Heart left ventricle (tissue), 13 donors: ENCODE measurements at regions not wholly inside any gene's neighbourhood (a gene's known extent, or its start where the extent isn't known, plus 50 kb on each side); places are given as distances from the start of the nearest gene placed in this dataset.

Experiments used
- POLR2A ChIP-seq, 2 donors: fragments of 450-650 bp; IDR thresholded peaks; one replicate each; pipeline ENCODE4 v1.6.1; 2017; ENCODE audit warnings: antibody characterized with exemption in 2 of 2, mild to moderate bottlenecking in 2 of 2, moderate library complexity in 2 of 2
- TF ChIP-seq, protein P1 (sequence below), 12 donors: fragments of 200-600 bp; sonication (generic) in 4 of 12; IDR thresholded peaks; one replicate each; pipeline versions ENCODE4 v1.5.0 to v1.8.0; 2018 to 2022; ENCODE audit warnings: antibody characterized with exemption in 12 of 12, mild to moderate bottlenecking in 5 of 12
- donor health status: ischemic (EF 13 %, LVEDD 7.1; RV severe dilation, severe dysfunction).
- donor health status: DM: no; HTN: yes; CAD: no.
- donor health status: DM: no; HTN: no; CAD: no.
- donor health status: ischemic (EF 25% LVEDD 6.9; RV normal size, moderate dysfunction).
- donor health status: ischemic (EF 25% LVEDD 5.7; RV mildly dilated, moderate dysfunction).
- donor health status: ischemic (EF 35%, LVEDD 5.7; RV mildly dilated, moderate dysfunction).
- donor health status: nonischemic (EF 11% LVEDD 7.7; RV severe dilation, severe dysfunction).
- donor health status: DM: yes; HTN: yes; CAD: no.
- donor health status: PGD.
- donor health status: ischemic (EF 29% LVEDD 5.4; RV normal size, mild dysfunction).
- donor health status: nonischemic (EF 23%, LVEDD 6.1; RV moderate dilation, normal function).

- TF ChIP-seq POLR2A (IDR thresholded peaks at IDR 0.05) = no peak
- TF ChIP-seq, protein P1, sequence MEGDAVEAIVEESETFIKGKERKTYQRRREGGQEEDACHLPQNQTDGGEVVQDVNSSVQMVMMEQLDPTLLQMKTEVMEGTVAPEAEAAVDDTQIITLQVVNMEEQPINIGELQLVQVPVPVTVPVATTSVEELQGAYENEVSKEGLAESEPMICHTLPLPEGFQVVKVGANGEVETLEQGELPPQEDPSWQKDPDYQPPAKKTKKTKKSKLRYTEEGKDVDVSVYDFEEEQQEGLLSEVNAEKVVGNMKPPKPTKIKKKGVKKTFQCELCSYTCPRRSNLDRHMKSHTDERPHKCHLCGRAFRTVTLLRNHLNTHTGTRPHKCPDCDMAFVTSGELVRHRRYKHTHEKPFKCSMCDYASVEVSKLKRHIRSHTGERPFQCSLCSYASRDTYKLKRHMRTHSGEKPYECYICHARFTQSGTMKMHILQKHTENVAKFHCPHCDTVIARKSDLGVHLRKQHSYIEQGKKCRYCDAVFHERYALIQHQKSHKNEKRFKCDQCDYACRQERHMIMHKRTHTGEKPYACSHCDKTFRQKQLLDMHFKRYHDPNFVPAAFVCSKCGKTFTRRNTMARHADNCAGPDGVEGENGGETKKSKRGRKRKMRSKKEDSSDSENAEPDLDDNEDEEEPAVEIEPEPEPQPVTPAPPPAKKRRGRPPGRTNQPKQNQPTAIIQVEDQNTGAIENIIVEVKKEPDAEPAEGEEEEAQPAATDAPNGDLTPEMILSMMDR (IDR thresholded peaks at IDR 0.05) = no peak
Measured at GRCh38 chr4:67084783-67085182, 460.5 kb downstream of the CENPC start.
